ENCODE measurements at regions not wholly inside any gene's neighbourhood (a gene's known extent, or its start where the extent isn't known, plus 50 kb on each side); places are given as distances from the start of the nearest gene placed in this dataset.

GRCh38 chr1:60149251-60149650 is 75.7 kb upstream of the C1orf87 start:
- DNase-seq: peak; percentile 2 to 29

- no peak for DNase-seq
Observed at GRCh38 chr1:60146884-60147283, 73.3 kb upstream of the C1orf87 start.

- DNase-seq: no peak
Observed at GRCh38 chr1:60145771-60146170, 72.2 kb upstream of the C1orf87 start.

GRCh38 chr1:60141743-60142142 is 68.2 kb upstream of the C1orf87 start:
- DNase-seq: no peak

GRCh38 chr1:60141276-60141675 is 67.7 kb upstream of the C1orf87 start:
- no peak for DNase-seq

- no peak for DNase-seq
Observed at GRCh38 chr1:60137406-60137805, 63.8 kb upstream of the C1orf87 start.

GRCh38 chr1:60136395-60136794 is 62.8 kb upstream of the C1orf87 start:
- no peak for DNase-seq

- no peak for DNase-seq
Observed at GRCh38 chr1:60134716-60135115, 61.1 kb upstream of the C1orf87 start.

GRCh38 chr1:60133848-60134247 is 60.3 kb upstream of the C1orf87 start:
- DNase-seq: no peak

- DNase-seq: no peak
Observed at GRCh38 chr1:60133000-60133673, 59.6 kb upstream of the C1orf87 start.

- no peak for DNase-seq
Observed at GRCh38 chr1:60132108-60132507, 58.5 kb upstream of the C1orf87 start.

GRCh38 chr1:60130703-60131102 is 57.1 kb upstream of the C1orf87 start:
- no peak for DNase-seq

GRCh38 chr1:60129911-60130310 is 56.3 kb upstream of the C1orf87 start:
- no peak for DNase-seq

- no peak for DNase-seq
Observed at GRCh38 chr1:60126723-60127122, 53.2 kb upstream of the C1orf87 start.
